Hepatocyte (in vitro differentiated cells): ENCODE measurements at regions not wholly inside any gene's neighbourhood (a gene's known extent, or its start where the extent isn't known, plus 50 kb on each side); places are given as distances from the start of the nearest gene placed in this dataset.

Experiments
- EZH2 ChIP-seq: fragments of 200-600 bp; sonication (generic); IDR thresholded peaks from 2 replicates; pipeline ENCODE4 v1.6.1; 2016; ENCODE audit warnings: antibody characterized with exemption, mild to moderate bottlenecking, borderline replicate concordance
- TF ChIP-seq, protein P1 (sequence below): fragments of 200-600 bp; sonication (generic); IDR thresholded peaks from 2 replicates; pipeline ENCODE4 v1.5.1; 2016; ENCODE audit warnings: antibody characterized with exemption, mild to moderate bottlenecking; ENCODE audit not compliant: poor library complexity

- TF ChIP-seq EZH2, result no peak
- TF ChIP-seq, protein P1, sequence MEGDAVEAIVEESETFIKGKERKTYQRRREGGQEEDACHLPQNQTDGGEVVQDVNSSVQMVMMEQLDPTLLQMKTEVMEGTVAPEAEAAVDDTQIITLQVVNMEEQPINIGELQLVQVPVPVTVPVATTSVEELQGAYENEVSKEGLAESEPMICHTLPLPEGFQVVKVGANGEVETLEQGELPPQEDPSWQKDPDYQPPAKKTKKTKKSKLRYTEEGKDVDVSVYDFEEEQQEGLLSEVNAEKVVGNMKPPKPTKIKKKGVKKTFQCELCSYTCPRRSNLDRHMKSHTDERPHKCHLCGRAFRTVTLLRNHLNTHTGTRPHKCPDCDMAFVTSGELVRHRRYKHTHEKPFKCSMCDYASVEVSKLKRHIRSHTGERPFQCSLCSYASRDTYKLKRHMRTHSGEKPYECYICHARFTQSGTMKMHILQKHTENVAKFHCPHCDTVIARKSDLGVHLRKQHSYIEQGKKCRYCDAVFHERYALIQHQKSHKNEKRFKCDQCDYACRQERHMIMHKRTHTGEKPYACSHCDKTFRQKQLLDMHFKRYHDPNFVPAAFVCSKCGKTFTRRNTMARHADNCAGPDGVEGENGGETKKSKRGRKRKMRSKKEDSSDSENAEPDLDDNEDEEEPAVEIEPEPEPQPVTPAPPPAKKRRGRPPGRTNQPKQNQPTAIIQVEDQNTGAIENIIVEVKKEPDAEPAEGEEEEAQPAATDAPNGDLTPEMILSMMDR, result no peak
These were observed 300.4 kb upstream of the KCNH7 start for GRCh38 chr2:163138947-163139346.
